ENCODE measurements at regions not wholly inside any gene's neighbourhood (a gene's known extent, or its start where the extent isn't known, plus 50 kb on each side); places are given as distances from the start of the nearest gene placed in this dataset.

DNA sequence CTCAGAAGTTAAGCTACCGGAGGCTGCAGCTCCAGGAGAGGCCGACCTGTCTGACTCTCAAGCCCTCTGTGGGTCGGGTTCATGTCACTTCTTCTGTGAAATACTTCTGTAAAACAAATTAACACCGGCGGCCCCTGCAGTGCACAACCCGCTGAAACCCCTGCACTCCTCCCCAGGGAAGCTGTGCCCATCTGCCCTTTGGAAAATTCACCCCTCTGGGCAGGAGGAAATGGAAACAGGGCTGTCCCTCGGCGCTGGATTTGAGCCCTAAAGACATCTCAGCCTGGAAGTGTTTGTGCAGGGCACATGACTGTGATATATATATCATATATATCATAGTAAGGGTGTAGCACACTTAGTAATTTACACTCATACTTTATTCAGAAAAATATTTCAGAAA lies 415.3 kb downstream of the IRS2 start:
- TF ChIP-seq CTCF (IDR thresholded peaks at IDR 0.05; ENCODE audit: low read length) (no peak), EZH2 (IDR thresholded peaks at IDR 0.05; ENCODE audit: borderline replicate concordance, low read length) (no peak)
